GM21529 (cell line): ENCODE measurements at regions not wholly inside any gene's neighbourhood (a gene's known extent, or its start where the extent isn't known, plus 50 kb on each side); places are given as distances from the start of the nearest gene placed in this dataset.

Source experiments
- ATAC-seq: cut with Tn5 transposase; IDR thresholded peaks from one replicate; pipeline ENCODE4 v1.9.1; 2021; ENCODE audit not compliant: unreplicated experiment

DNA sequence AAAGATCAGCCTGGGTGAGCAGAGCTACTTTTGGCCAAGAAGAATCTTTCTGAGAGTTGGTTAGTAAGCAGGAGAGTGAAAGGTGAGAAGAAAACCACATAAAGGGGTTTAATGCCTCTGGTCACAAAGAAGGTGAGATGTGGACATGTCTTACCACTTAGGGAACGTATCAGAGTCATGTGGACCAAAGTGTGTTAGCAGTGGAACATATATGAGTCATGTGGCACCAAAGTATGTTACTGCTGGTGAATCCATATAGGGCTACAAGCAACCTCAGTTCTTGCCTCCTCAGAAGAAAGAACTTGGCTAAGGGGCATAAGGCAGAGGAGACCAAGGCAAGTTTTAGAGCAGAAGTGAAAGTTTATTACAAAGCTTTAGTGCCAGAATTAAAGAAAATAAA is 411.6 kb upstream of the NEGR1 start:
- ATAC-seq: no peak

DNA sequence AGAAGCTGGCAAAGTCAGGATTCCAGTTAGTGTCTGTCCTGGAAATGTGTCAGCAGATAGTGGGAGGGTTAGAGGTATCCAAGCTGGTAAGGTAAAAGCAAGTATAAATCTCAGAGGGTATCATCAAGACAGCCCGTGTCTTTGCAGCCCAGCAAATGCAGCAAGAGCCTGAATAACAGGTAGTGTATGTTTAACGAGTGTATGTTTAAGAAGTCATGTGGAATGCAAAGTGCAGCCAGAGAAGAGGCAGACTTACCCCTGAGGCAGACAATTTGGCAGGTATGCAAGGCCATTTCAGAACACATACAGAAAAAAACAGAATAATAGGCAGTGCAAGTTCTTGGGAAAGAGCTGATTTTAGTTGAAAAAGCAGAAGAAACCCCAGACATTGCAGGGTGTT is 411.0 kb upstream of the NEGR1 start:
- no peak for ATAC-seq

DNA sequence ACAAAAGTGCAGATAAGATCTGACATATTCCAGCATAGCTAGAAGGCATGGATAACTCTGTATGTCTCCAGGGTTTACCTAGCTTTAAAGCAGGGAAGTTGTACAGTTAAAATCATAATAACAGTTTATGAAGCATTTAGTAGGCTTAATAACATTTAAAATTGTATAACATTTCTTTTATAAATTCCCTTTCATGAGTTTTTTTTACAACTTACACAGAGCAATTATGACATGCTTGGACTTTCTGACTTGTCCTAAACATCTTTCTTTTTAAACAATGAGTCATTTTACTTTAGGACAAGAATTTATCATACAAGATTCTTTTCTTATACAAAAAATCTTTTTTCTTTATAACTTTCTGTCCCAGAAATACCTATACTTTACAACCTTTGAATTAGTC is 408.5 kb upstream of the NEGR1 start:
- ATAC-seq: no peak

DNA sequence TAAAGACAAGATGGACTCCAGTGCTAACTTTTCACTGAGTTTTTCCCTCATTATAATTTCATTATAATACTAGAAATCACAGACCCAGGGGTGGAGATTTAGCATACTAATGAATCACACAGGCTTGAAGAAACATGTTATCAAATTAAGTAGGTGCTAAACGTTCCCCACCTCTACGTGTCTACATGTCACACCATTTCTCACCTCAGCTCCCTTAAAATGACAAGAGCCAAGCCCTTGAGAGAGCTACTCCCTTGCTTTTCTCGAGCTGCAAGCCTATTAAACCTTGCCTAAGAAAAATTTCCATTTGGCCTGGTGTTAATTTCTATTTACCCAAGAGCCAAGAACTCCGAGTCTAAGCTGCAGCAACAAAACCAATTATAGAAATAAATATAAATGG is 396.3 kb upstream of the NEGR1 start:
- no peak for ATAC-seq

DNA sequence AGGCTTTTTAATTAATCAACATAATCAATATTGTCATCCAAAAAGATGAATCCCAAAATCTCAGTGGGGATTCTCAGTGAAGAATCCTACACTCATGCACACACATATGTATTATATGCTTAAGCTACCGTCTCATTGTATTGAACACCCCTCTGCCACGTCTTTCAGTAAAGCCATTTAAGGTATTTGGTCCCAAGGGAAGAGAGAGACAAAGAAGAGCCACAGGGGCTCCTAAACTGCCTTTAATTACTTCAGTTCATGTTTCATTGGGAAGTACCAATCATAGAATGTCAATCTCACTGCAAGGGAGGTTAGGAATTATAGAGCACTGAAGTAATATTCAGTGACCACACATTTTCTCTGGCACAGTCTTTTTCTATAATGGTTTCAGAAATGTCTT is 388.6 kb upstream of the NEGR1 start:
- no peak for ATAC-seq

DNA sequence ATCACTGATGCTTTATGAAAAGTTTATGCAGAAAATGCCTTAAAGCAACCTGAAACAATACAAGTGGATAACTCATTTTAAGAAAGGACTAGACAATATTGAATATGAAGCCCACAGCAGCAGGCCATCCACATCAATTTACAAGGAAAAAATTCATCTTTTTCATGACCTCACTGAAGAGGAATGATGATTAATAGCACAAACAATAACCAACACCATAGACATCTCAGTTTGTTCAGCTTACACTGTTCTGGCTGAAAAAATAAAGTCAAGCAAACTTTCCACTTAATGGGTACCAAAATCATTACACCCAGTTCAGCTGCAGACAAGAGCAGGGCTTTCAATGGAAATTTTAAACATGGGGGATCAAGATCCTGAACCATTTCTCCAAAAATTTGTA is 380.6 kb upstream of the NEGR1 start:
- ATAC-seq: no peak

DNA sequence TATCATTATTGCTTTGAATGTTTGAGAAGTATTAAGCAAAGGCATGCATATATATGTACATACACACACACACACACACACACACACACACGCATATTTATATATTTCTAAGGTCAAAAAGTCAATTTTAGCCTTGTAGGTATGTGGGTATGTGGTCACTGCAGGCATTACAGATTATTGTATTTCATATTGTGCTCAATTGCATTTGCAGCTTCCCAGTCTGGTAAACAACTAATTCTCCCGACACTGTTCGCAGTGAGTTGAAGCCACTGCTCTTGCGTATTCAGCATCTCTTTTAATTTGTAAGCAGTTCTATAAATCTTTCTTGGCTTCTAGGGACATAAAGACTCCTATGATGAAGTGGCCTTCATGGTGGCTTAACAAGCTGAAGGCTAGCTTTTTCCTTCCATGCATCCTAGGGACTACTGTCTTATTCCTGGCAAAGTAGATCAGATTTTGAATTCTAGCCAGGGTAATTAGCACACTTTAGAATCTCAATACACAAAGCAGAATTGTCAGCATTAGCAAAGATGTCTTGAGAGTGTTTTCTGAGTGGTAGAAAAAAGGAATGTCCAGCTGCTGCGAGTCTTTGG is 368.6 kb upstream of the NEGR1 start:
- no peak for ATAC-seq

DNA sequence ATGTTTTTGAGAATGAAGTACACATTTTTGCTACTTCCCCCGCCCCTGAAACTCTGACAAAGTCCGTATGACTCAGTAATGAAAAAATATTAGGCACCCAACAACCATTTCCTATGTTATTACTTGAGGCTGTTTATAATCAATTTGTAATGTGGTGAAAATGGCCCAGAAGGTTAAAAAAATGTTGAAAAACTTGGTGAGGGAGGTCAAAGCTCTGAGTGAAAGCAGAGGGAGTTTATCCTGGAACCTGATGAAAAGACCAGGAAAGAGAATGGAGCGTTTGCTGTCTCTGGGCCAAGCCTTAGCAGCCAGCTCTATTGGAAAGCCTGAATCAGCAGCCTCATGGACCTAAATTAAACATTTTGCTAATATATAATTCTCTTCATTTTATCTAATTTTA is 367.7 kb upstream of the NEGR1 start:
- no peak for ATAC-seq

DNA sequence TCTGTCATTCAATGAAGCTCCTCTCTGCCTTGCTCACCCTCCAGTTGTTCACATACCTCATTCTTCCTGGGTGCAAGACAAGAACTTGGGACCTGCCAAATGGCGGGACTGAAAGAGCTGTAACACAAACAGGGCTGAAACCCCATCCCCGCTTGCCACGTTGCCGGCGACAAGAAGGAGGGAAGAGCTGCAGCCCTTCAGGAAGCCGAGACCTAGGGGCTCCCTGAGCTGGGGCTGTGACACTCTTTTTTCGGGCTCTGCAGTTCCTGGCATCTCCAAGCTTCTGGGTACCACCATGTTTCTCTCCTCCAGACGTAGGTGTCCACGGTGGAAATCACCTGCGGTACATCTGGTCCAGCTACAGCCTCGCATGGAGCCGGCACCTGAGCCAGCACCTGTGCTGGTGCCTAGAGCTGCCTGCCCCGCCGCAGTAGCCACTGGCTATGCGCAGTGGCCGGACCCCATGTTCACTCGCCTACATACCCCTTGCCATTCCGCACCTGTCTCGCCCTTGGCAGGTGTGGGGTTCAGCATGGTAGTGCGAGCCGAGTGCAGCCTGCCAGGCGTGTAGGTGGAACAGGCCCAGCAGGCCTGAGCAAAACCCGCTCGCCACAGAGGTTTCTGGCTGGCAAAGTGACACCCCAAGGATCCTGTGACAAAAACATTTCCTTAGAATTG is 367.0 kb upstream of the NEGR1 start:
- ATAC-seq: no peak

DNA sequence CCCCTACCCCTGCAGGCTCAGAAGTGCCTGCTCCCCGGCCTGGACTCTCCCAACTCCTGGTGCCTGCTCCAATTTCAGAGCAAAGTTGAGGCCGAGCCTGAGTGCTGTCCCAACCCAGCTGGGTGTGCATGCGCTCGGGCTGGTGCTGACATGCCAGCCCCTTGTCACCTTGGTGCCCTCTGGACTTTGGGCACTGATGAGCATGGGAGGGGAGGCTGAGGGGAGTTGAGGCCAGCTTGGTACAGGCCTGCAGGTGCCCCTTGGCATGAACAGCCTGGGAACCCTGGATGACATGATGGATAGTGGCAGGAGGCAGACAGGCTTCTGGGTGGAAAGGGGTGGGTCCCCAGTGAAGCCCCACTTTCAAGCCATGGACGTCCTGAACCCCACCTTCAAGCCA is 366.1 kb upstream of the NEGR1 start:
- ATAC-seq: no peak

DNA sequence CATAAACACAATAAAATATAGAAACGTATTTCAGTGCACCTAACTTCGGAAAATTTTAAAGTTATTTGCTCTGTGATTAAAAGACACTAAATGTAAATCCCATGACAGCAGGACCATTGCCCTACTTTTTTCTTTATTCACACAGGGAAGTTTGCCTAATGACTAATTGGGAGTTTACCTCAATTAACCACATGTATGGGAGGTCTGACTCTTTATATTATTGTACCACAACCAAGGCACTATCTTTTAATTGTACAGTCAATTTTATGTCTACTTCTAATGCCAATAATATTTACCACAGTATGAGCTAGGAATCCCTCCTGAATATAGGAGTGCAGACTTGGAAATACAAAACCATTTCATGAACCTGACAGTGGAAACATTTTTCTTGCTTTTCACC is 360.8 kb upstream of the NEGR1 start:
- no peak for ATAC-seq

DNA sequence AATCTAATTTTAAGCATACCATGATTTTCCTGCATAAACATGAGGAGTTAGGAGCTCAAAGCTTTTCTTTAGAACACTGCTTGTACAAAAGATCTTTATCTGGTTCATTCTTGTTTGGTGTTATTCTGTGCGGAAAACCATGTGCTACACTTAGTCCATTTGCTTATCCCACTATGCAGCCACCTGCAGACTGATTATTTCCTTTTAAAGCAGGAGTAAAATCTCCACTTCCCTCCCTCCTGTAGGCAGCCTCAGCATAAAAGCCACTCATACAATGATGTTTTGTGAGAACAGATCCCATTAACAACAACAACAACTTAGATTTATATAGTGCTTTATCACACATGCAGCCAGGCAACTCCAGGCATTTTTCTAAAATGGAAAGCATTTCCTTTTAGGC is 355.3 kb upstream of the NEGR1 start:
- no peak for ATAC-seq

DNA sequence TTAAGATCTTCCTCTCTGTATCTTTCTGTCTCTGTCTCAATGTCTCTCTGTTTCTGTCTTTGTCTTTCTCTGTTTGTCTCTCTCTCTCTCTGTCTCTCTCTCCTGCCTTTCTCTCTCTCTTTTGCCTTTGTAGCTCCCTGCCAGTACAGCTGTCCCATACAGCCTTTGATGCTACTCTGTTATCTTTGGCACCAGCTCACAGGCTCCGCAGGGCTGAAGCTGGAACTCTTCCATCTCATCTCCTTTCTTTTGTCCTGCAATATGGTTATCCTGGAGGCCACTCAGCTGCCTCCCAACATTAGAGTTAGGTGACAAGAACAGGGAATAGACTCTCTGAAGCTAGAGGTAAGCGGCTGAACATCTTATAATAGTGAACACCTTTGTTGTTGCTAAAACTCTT is 354.3 kb upstream of the NEGR1 start:
- no peak for ATAC-seq

DNA sequence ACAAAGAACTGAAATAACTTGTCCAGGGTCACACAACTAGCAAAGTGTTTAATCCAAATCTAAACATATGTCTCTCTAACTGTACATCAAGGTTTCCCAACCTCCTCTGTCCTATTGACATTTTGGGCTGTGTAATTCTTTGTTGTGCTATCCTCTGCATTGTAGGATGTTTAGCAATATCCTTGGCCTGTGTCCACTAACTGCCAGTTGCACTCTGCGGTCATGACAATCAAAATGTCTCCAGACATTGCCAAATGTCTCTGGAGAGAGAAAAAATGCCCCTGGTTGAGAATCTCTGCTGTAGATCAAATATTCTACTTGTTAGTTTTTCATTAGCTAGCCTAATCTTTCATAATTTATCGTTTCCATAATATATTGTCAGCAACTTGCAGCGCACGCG is 353.4 kb upstream of the NEGR1 start:
- no peak for ATAC-seq

DNA sequence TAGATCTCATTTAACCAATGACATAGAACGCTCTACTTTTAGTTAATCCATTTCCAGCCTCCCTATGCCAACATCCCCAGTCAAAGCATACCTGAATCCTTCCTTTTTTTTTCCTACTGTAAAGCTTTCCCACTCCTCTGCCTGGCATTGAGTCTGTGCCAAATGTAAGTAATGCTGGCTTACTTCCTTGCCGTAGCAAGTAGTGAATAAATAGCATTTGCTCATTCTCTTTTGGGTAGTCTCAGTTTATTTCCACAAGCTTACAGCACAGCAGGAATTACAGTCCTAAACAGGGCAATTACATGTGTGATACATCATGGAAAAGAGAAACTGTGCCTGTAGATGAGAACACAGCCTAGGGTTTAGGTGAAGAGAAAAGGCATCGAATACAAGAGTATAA is 352.6 kb upstream of the NEGR1 start:
- no peak for ATAC-seq

DNA sequence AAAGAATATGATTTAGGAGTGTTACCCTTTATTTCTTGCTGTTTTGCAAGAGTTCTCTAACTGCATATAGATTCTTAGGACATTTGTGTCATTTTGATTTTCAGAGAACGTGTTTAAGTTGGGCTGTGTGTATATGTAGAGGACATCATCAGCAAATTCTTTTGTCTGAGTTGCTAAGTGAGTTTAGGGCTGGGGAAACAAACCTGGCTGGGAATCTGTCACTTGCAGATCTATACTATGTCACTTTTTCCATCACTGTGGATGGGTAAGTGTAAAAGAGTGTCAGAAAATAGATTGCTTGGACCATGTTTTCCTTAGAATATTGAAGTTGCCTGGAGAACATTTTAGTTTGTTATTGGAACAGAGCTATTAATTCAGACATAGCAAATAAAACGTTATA is 349.1 kb upstream of the NEGR1 start:
- no peak for ATAC-seq

DNA sequence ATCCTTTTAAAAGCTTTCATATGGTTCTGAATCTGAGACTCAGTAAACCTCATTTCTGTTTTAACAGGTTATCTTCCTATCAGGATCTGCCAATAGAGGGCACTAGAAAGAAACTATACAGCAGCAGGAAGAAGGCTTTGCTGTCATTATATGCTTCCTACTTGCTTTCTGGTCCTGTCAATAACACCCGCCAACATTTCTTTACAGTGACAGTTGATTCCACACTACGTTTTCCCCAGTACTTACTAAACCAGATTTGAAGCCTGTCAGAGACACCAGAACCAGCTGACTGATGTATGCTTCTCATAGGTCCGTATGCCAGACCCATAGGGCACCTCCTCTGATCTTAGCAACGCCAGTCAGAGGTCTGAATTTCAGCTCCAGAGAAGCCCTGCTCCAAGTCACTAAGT is 341.0 kb upstream of the NEGR1 start:
- ATAC-seq: peak; percentile 92

DNA sequence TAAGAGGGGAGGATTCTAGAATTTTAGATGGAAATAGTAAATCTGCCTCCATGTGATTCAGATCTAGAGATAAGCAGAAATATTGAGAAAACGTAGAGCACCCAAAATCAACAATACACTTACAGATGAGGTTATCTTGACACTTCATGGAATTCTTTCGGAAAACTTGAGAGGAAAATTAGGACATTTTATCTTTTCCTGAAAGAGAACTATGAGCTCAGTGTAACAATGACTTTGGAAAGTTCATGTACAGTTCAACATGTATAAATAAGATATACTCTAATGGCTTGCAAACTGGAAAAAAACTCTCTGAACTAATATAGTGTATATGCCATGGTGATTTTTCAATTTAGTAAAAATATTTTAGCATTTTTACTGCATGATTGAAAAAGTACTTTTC is 338.1 kb upstream of the NEGR1 start:
- no peak for ATAC-seq

DNA sequence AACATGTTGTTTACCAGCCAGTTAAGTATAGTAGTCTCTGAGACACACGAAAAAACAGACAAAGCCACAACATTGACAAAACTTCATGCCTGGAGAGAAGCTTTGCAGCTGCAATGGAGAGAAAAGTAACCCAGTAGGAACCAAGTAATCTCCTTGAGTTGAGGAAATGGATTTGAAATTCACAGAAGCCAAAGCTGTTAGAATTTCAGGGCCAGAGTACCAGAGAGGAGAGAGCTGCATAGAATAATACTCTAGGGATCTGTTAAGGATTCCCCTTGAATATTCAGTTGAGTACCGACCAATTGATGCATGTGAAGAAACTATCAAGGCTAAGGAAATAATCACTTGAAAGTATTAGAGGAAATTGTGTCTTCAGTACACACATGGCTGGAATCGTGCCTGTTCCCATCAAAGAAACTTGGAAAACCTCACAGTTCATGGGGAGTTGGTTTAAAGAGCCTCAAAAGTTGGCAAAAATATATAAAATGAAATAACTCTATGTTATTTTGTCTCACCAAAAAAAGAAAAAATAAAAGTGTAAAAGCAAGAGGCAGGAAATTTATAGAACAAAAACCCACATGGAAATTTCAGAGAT is 324.0 kb upstream of the NEGR1 start:
- ATAC-seq: no peak

DNA sequence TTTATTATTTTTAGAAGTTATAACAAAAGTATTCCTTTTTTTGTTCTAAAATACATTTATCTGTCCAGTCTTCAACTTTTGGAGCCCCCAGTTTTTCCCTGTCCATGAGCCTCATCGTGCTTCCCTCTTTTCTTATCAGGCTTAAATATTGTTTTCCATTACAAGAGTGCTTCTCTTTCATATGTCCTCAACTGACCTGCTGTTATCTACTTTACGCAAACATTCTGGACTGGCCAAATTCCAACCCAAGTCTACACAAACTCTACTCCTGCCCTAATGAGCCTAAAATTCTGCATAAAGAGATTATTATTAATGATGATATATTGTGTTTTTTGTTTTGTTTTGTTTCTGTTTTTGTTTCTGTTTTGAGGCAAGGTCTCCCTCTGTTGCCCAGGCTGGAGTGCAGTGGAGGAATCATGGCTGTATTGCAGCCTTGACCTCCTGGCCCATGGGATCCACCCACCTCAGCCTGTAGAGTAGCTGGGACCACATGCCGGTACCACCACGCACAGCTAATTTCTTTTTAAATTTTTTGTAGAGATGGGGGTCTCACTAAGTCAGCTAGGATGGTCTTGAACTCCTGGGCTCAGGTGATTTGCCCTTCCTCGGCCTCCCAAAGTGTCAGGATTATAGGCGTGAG is 318.8 kb upstream of the NEGR1 start:
- ATAC-seq: no peak

DNA sequence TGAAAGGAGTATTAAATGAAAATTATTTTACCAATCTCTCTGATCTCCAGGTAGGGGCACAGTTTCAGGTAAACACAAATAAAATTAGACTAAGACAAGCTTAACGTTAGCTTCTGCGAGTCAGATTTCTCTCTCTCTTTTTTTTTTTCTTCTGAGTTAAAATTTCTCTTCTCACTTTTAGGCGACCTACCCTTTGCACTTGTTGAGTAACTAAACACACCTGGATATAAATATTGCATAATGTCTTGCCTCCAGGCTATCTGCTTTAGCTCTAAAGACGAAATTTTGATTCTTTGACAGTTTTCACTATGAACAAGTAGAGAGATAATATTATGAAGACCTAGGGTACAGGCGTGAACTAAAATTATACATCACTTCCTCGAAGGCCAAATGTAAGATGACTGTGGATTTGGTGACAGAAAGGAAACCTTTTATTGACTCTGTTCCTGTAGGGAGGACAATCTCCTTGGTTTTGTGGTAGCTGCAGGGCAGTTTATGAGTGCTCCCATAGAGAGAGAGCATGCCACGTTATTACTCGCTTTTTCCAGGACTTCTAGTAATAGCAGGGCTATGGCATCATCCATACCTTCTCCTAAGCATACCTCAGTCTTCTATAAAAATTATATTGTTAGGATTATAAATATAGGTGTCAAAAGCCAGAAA is 303.8 kb upstream of the NEGR1 start:
- no peak for ATAC-seq

DNA sequence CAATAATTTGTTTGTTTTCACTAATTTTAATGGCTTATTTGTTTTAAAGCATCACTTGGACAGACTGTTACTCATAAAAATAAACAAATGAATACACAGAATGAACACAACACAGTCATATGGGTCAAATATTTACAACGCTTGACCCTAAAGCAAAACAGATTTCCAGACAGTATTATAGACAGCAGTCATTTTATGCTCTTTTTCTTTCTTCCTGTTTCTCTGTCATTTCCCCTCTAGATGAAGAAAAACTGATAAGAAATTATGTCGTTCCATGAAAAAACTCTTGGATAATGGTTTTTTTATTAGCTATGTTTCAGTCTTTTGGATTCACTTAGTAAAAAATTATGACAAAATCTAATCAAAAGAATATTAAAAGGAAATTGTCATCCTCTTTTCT is 297.3 kb upstream of the NEGR1 start:
- ATAC-seq: no peak
